GM12891 (cell line): ENCODE measurements at regions not wholly inside any gene's neighbourhood (a gene's known extent, or its start where the extent isn't known, plus 50 kb on each side); places are given as distances from the start of the nearest gene placed in this dataset.
A peak's percentile ranks its signal among the peaks of the same experiment; 100 is the strongest.

Experiments used
- DNase-seq: peaks from one replicate; pipeline ENCODE4 v3.0.0; 2011; ENCODE audit warnings: low spot score; ENCODE audit not compliant: insufficient read length
- FAIRE-seq: peaks from 2 replicates; lab custom pipeline; 2011; peaks lifted over from hg19 to GRCh38; lab: Jason Lieb, UNC
- PAX5 ChIP-seq: IDR thresholded peaks from 2 replicates; pipeline ENCODE4 v1.6.1; 2011; ENCODE audit warnings: low read length, moderate library complexity, mild to moderate bottlenecking; ENCODE audit not compliant: insufficient read depth, severe bottlenecking
- POLR2A ChIP-seq: IDR thresholded peaks from 2 replicates; pipeline ENCODE4 v1.6.1; 2011; ENCODE audit warnings: low read depth, low read length, control low read depth
- POLR2AphosphoS5 ChIP-seq: IDR thresholded peaks from 2 replicates; pipeline ENCODE4 v1.6.1; 2011; ENCODE audit warnings: low read depth, low read length, control low read depth
- POU2F2 ChIP-seq: IDR thresholded peaks from 2 replicates; pipeline ENCODE4 v1.6.1; 2011; ENCODE audit warnings: low read depth, mild to moderate bottlenecking, control low read depth, low read length, moderate library complexity
- SPI1 ChIP-seq: IDR thresholded peaks from 2 replicates; pipeline ENCODE4 v1.6.1; 2011; ENCODE audit warnings: low read depth, low read length, control low read depth
- TAF1 ChIP-seq: IDR thresholded peaks from 2 replicates; pipeline ENCODE4 v1.6.1; 2011; ENCODE audit warnings: low read depth, low read length, control low read depth

DNA sequence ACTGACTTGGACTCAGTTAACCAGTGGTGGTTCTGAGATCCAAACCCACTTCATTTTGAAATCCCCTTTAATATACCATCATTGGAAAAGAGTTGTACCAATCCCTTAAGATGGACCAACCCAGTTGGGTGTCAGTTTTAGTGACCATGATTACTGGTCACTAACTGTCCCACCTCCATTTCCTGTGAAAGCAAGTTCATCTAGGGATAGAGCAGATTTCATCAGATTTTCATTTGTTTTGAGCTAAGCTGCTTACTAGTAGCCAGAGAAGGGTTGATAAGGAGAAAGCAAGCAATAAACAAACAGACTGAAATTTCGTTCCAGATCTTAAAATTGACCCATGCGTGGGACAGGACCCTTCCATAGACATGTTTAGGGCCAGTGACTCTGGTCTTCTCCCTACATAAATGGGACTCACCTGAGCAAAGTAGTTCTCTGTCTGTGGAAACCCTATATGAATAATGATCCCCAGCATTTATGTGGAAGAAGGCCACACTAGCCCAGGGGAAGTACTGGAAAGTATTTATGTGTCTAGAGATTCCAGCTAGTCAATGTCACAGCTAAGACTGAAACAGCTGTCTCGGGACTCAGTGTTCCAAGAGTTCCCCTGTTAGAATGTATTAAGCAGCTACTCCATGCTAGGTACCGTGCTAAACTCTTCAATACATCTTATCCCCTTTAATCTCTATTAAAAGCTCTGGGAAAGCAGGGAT, 196.0 kb upstream of the BCL6 start:
- DNase-seq (no peak), FAIRE-seq (no peak)
- TF ChIP-seq POLR2A (no peak), SPI1 (no peak), POU2F2 (no peak), TAF1 (no peak), PAX5 (no peak), POLR2AphosphoS5 (no peak)

DNA sequence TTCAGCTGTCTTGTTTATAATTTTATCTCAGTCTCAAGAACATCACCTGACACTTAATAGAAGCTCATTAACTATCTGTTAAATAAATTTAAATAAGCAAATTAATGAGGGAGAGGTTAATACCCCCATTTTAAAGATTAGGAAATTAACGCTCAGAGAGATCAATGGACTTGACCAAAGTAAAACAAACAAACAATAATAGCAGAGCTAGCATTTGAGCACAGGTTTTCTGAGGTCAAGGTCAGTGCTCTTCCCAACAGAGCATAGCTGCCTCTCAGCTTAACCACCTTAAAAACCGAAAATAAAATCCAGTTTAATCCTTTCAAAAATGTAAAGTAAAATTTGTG, 196.6 kb upstream of the BCL6 start:
- FAIRE-seq (no peak), DNase-seq (no peak)
- TF ChIP-seq SPI1 (no peak), TAF1 (no peak), PAX5 (no peak), POLR2A (no peak), POU2F2 (no peak), POLR2AphosphoS5 (no peak)

DNA sequence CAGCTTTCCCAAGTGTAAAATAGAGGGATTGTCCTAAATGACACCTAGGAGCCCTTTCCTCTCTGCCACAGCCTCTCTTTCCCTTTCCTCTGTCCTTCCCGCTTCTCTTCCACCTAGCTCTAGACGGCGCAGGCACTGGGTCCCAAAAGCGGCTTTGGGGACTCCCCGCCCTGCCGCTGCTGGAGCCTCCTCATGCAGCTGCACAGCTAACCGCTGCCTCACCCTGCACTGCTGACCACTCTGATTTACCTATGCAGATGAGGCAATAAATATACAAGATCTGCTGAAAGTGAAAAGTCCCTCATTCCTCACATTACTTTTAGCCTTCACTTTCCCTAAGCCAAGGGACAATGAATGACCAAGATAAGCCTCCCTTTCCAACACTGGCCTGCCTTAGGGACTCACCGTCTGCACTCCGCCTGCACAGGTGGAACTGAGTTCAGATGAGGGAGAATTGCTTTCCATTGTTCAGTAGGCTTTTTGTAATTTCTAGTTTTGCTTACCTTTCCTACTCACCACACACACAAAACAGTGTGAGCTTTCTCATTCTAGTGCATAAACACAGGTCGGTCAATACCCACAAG, 197.5 kb upstream of the BCL6 start:
- TF ChIP-seq POLR2A, result no peak
- peak; percentile 15; the same call in 1 of the 2 replicates for TF ChIP-seq POU2F2
- no peak for DNase-seq
- no peak for FAIRE-seq

DNA sequence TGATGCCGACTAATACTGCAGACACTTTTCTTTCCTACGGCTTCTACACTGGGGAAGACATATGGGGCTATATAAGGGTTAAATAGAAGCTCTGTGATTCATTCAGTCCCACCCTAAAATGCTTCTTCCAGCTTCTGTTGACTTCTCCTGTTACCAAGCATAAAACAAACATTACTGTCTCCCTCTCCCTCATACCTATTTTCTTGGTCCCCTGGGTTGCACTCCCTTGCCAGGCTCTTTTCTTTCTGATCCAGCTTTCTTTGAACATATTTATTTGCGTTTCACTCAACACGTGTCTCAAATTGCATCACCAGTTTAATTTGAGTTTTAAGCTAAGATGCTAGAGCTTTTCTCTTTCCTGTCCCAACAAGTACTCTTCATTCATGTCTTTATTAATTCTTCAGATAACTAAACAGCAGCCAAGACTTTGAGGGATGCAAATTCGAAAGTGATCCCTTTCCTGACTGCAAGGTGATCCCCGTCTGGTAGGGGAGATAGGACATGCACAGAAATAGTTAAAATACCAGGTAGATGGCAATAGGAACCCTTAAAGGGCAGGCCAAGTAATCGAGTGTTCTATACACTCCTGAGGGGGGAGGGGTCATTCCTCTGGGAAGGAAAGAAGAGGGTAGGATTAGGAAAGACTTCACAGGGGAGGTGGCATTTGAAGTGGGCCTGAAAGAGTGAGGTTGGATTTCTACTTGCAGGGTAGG, 198.6 kb upstream of the BCL6 start:
- TF ChIP-seq POLR2AphosphoS5 (no peak), PAX5 (no peak), POLR2A (no peak)
- no peak for DNase-seq
- no peak for FAIRE-seq

DNA sequence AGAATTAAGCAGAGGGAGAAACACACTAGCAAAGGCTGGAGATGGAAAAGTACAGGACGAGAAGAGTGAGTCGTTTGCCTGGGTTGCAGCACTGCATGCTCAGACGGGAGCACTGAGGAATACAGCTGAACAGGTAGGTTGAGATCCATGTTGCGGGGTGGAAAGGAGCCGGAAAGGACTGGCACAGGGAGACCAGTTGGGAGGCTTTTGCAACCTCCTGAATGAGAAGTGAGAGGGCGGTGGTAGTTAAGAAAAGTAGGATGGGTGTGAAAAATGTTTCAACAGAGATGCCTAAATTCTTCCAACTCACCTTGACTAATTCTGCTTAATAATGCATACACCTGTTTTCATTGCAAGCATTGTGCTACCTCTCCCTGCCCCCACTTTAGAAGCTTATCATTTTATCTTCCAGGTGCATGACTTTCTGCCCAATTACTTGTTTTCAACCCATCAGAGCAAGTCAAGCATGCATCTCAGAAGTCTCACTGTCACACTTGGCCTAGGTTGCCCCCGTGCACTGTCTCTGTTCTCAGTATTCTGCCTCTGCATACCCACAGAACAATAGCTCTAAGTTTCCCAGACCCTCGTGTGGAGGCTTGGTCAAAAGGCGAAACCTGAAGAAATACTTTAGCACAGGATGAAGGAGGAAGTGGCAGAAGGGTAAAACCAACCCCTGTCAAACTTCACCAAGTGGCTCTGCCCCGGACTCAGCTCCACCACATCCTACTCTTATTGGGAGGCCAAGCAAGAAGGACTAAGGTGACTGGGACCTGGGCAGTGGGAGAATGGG, 199.3 kb upstream of the BCL6 start:
- FAIRE-seq (no peak), DNase-seq (no peak)
- peak; percentile 25; the same call in 1 of the 2 replicates for TF ChIP-seq SPI1
- no peak for TF ChIP-seq PAX5

DNA sequence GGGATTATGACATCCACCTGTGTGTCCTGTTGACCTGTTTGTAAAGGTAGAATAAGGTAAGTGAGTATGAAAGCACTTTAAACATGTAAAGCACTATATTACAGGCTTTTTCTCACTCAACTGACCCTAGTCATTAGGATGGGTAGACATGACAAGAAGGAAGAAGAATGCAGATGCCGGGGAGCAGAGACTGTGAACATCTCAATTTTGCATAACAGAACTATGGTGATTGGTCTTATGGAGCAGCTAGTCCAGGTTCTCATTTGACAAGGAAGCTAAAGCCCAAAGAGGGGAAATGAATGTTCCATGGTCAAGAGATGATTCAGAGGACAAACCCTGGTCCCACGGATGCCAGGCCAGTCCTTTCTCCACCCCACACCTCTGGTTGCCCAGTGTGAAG, 200.1 kb upstream of the BCL6 start:
- DNase-seq (no peak), FAIRE-seq (no peak)
- no peak for TF ChIP-seq TAF1

DNA sequence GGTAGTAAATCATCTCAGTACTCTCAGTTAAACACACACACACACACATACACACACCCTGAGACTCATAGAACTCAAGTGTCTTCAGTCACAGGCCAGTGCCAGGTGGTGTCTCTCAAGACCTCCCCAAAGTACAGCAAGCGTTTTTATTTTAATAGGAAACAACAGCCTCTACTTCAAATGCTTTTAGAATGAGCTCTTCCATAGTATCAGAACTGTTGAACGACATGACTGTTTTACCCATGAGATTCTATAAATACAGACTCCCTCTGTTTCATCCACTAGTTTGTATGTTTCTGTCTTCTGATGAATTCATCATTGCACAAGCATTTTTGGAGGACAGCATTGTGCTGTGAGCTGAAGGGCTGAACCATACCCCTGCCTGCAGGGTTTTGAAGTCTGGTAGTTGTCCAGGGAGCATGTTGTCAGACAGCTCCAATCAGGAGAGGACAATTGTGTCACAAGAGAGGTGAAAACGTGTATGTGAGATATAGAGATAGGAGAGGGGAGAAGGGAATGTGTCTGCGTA, 201.0 kb upstream of the BCL6 start:
- FAIRE-seq (no peak), DNase-seq (no peak)
- no peak for TF ChIP-seq POU2F2
- no peak for TF ChIP-seq POLR2AphosphoS5

DNA sequence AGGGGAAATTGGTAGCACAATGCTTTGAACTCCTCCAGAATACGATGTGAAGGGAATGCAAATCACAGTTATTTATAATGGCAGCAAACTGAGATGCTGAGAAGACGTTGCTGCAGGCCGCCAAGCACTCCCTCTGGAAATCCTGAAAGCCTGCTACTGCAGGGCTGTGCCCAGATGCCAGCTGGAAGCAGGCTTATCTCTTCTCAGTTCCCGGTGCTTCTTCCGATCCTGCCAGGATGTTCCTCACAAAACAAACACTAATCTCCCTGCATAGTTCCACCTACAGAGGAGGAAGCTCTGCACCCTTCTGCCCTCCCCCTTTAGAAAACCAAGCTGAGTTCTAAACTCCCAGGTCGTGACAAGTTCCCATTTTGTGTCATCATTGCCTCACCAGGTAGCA, 201.7 kb upstream of the BCL6 start:
- DNase-seq (no peak), FAIRE-seq (no peak)
- no peak for TF ChIP-seq PAX5
- no peak for TF ChIP-seq POLR2A
- TF ChIP-seq POU2F2, result no peak
- TF ChIP-seq TAF1, result no peak
- TF ChIP-seq SPI1, result no peak
- TF ChIP-seq POLR2AphosphoS5, result no peak

DNA sequence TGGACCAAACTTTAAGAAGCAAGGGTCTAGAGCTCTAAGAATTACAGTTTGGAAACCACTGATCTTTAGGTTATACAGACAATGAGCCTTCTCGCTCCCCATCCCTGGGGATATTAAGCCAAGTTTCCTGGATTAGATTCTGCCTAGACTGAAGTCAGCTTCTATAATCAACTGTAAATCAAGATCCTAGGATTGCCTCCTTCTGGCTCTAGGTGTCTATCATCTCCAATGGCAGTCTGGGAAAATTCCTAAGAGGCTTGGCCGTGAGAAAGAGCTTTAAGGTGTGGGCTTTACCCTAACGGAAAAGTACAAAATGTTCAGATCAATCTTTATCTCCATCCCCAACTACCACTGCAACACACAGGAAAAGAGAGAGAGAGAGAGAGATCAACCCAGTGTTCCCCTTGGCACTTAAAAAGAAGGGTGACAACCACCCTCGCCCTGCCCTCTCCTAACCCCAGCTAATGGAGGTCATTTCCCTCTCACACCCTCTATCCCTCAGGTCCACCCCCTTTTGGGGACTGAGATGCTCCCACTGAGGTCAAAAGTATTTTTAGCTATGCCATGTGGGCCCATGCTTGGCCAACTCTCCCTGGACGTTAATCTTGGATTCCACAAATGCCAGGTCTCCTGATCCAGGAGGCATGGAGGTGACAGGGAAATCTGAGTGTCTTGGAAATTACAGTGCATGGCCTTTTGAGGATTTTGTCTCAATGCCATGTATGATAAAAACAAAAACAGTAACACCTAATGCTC, 202.8 kb upstream of the BCL6 start:
- DNase-seq (no peak), FAIRE-seq (no peak)
- TF ChIP-seq TAF1, result no peak
- no peak for TF ChIP-seq POLR2A
- TF ChIP-seq POLR2AphosphoS5, result no peak
